HFFc6 (cell line): ENCODE measurements at regions not wholly inside any gene's neighbourhood (a gene's known extent, or its start where the extent isn't known, plus 50 kb on each side); places are given as distances from the start of the nearest gene placed in this dataset.

Experiments used
- DNase-seq: peaks from one replicate; pipeline ENCODE4 v3.0.0-alpha.2; 2018
- H3K27ac Mint-ChIP-seq: 2 replicates; pipeline ENCODE4 v1.8.0; 2020; ENCODE audit warnings: mild to moderate bottlenecking, mixed read lengths
- H3K27me3 Mint-ChIP-seq: 2 replicates; pipeline ENCODE4 v1.8.0; 2021; ENCODE audit warnings: mild to moderate bottlenecking, moderate library complexity, mixed read lengths; ENCODE audit not compliant: insufficient read depth
- H3K36me3 Mint-ChIP-seq: 2 replicates; pipeline ENCODE4 v1.8.0; 2021; ENCODE audit warnings: low read depth, mixed read lengths
- H3K4me1 Mint-ChIP-seq: 2 replicates; pipeline ENCODE4 v1.8.0; 2020; ENCODE audit warnings: low read depth, mixed read lengths
- H3K4me3 Mint-ChIP-seq: 2 replicates; pipeline ENCODE4 v1.8.0; 2020; ENCODE audit warnings: mild to moderate bottlenecking, moderate library complexity, mixed read lengths
- H3K9me3 Mint-ChIP-seq: 2 replicates; pipeline ENCODE4 v1.8.0; 2020; ENCODE audit warnings: mild to moderate bottlenecking, mixed read lengths
- TF ChIP-seq, protein P1 (sequence below): fragments of 200-600 bp; sonication (generic); IDR thresholded peaks from 2 replicates; pipeline ENCODE4 v1.5.0; 2021; ENCODE audit warnings: antibody characterized with exemption, mild to moderate bottlenecking

DNA sequence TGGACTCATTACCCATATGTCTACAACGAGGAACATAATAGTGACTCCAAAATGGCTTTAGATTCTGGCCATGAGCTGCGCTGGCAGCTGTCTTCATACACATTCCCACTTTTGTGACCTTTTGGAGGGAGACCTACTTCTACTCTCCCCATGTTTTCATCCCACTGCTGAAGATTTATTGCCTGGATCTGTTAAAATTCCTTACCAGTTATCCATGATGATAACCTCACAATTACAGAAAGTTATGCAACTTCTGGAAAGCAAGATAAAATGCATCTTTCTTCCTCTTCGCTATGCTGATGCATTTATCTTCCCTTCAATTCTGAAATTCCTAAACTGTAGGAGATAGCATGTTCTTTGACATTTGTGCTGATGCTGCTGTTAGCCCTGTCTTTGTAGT lies 855.3 kb downstream of the SLC4A3 start:
- Mint-ChIP-seq H3K4me3 (no peak overlapping the region), H3K27me3 (peaks cover 1% of the 10 kb centered on the region; the same call in 1 of the 2 replicates), H3K4me1 (no peaks in the 10 kb centered on the region), H3K9me3 (no peaks in the 10 kb centered on the region), H3K36me3 (no peaks in the 10 kb centered on the region), H3K27ac (no peak overlapping the region)
- DNase-seq, result no peak
- TF ChIP-seq, protein P1, sequence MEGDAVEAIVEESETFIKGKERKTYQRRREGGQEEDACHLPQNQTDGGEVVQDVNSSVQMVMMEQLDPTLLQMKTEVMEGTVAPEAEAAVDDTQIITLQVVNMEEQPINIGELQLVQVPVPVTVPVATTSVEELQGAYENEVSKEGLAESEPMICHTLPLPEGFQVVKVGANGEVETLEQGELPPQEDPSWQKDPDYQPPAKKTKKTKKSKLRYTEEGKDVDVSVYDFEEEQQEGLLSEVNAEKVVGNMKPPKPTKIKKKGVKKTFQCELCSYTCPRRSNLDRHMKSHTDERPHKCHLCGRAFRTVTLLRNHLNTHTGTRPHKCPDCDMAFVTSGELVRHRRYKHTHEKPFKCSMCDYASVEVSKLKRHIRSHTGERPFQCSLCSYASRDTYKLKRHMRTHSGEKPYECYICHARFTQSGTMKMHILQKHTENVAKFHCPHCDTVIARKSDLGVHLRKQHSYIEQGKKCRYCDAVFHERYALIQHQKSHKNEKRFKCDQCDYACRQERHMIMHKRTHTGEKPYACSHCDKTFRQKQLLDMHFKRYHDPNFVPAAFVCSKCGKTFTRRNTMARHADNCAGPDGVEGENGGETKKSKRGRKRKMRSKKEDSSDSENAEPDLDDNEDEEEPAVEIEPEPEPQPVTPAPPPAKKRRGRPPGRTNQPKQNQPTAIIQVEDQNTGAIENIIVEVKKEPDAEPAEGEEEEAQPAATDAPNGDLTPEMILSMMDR, result no peak

DNA sequence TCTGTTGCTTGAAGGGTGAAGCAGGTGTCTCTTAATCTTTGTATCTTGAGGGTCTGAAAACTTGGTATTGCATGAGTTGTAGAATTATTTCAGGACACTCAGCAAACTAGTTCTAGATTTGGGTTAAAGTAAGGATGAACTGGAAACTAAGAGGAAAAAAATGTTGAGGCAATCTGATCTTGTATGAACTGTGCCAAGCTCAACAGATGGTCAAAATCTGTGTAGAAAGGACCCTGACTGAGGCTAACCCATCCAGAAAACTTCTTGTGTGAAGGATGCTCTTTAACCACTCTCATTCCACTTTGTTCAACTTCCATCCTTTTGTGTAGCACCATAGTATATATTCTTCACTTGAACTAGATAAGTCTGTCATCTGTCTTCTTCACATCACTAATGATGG lies 861.7 kb downstream of the SLC4A3 start:
- Mint-ChIP-seq H3K9me3 (no peaks in the 10 kb centered on the region), H3K27me3 (peaks cover 1% of the 10 kb centered on the region; the same call in 1 of the 2 replicates), H3K27ac (no peak overlapping the region), H3K4me3 (no peak overlapping the region), H3K4me1 (no peaks in the 10 kb centered on the region), H3K36me3 (no peaks in the 10 kb centered on the region)
- DNase-seq, result no peak
- TF ChIP-seq, protein P1, result no peak

DNA sequence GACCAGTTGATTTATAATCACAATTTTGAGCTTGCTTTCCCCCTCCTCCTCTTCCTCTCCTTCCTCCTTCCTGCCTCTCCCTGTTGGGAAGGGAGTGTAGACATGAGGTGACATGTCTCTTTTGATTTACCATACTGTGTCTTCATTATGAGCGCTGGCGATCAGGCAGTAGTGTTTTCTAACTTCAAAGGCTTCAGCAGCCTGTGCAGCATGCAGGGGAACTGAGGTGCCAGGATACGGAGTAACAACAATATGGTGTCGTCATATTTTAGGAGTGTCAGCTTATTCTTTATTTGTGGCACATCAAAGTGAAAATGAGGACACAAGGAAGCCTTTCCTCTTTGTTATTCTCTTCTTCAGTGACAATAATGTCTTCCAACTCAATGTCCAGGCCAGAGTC lies 864.2 kb downstream of the SLC4A3 start:
- Mint-ChIP-seq H3K4me3 (no peak overlapping the region), H3K27ac (no peak overlapping the region), H3K36me3 (peaks cover 3% of the 10 kb centered on the region; the same call in 1 of the 2 replicates), H3K9me3 (no peaks in the 10 kb centered on the region), H3K27me3 (no peaks in the 10 kb centered on the region; the same call in 1 of the 2 replicates), H3K4me1 (peaks cover 6% of the 10 kb centered on the region)
- TF ChIP-seq, protein P1, result no peak
- DNase-seq, result no peak

DNA sequence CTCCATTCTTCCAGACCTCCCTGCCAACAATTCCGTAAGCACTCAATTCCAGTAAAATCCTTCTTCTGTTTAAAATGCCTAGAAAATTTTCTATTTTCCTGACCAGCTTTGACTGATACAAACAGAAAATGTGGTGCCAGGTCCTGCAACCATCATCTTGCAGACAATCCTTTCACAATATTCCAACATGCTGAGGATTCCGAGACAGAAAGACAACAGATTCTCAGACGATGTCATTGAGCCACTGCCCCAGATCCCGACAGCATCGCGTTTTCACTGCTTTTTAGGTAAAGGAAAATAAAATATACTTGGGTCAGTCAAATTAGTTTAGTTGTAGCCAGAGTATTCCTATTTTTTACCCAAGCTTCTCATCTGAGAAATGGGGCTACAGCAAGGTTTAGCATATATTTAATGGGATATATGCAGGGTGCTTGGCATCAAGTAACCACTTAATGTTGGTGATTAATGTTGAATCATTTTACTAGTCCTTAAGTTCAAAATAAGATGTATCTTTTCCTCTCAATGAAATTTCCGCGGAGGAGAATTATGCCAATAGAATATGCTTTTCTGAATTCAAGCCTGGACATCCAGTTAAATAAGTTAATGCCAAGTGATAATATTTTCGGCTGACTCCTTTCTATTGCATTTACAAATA lies 866.6 kb downstream of the SLC4A3 start:
- no peak overlapping the region for H3K27ac Mint-ChIP-seq
- no peak for DNase-seq
- H3K36me3 Mint-ChIP-seq, result peaks cover 10% of the 10 kb centered on the region
- no peaks in the 10 kb centered on the region for H3K9me3 Mint-ChIP-seq
- no peak overlapping the region for H3K4me3 Mint-ChIP-seq
- H3K27me3 Mint-ChIP-seq, result no peaks in the 10 kb centered on the region; the same call in 1 of the 2 replicates
- peaks cover 27% of the 10 kb centered on the region for H3K4me1 Mint-ChIP-seq
- TF ChIP-seq, protein P1, result no peak

DNA sequence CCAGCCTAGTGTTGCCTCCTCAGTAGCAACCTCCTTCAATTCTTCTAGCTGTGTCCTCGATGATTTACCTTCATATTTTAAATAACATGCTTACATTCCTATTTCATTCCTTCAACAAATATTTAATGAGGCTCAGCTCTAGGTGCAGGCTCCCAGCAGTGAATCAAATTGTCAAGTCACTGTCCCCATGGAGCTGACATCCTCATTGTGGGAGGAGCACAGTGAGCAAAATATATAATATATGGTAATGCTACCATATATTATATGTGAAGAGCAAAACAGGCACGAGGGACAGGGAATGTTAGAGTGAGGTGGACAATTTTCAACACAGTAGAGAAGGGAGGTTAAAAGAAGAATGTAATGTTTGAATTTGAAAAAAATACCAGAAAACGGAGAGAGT lies 869.1 kb downstream of the SLC4A3 start:
- peaks cover 18% of the 10 kb centered on the region for H3K36me3 Mint-ChIP-seq
- DNase-seq, result no peak
- H3K4me3 Mint-ChIP-seq, result no peak overlapping the region
- no peak overlapping the region; the same call in 1 of the 2 replicates for H3K27ac Mint-ChIP-seq
- peaks cover 4% of the 10 kb centered on the region; the same call in 1 of the 2 replicates for H3K9me3 Mint-ChIP-seq
- H3K4me1 Mint-ChIP-seq, result peaks cover 43% of the 10 kb centered on the region
- TF ChIP-seq, protein P1, result no peak
- no peaks in the 10 kb centered on the region for H3K27me3 Mint-ChIP-seq
